ENCODE measurements at regions not wholly inside any gene's neighbourhood (a gene's known extent, or its start where the extent isn't known, plus 50 kb on each side); places are given as distances from the start of the nearest gene placed in this dataset.
"Not testable (repeated sequence)": the region's sequence is repeated elsewhere in the genome, so short reads cannot be mapped to it uniquely, and the experiment has no call there.

GRCh38 chr3:21962456-21962855, 211.4 kb upstream of the ZNF385D start:
- H3K9ac ChIP-seq (ENCODE audit: insufficient read depth, low read depth, low read length): no peak overlapping the region
- H3K27ac ChIP-seq (ENCODE audit: extremely low read length, insufficient read depth, low read length): no peak overlapping the region
- no peaks in the 10 kb centered on the region for H4K20me1 ChIP-seq (ENCODE audit: insufficient read depth, low read length)
- ChIA-PET POLR2A (no interaction called here), CTCF (ENCODE audit: low intra/inter-chr PET ratio, low total read pairs) (no interaction called here)
- H3K79me2 ChIP-seq (ENCODE audit: insufficient read depth, low read length): no peaks in the 10 kb centered on the region
- no TSS peak for BruUV-seq (replicated peaks)
- H3K9me3 ChIP-seq (ENCODE audit: low read length): no peaks in the 10 kb centered on the region
- in situ Hi-C loops (cut with HindIII; ENCODE audit: extremely low pct_ligation_motif_present, low pct_unique_long_range_greater_than_20kb): no loop called here
- intact Hi-C loops (cut with micrococcal nuclease; ENCODE audit: unreplicated experiment): no loop called here
- no peaks in the 10 kb centered on the region; a peak in 1 of 5 replicates for H3K27me3 ChIP-seq (ENCODE audit: control insufficient read depth in 1 of 2, insufficient read depth in 2 of 2, low read length in 2 of 2)
- TF ChIP-seq MIXL1 (CRISPR knock-in tag; IDR thresholded peaks at IDR 0.05) (no peak), MZF1 (CRISPR knock-in tag; IDR thresholded peaks at IDR 0.05; ENCODE audit: borderline replicate concordance) (no peak), ZNF296 (CRISPR knock-in tag; conservative IDR thresholded peaks at IDR 0.05) (no peak), GMEB1 (CRISPR knock-in tag; IDR thresholded peaks at IDR 0.05; ENCODE audit: borderline replicate concordance) (no peak), ZNF280D (CRISPR knock-in tag; IDR thresholded peaks at IDR 0.05) (no peak), TARDBP (CRISPR knock-in tag; IDR thresholded peaks at IDR 0.05) (no peak), ZNF841 (CRISPR knock-in tag; IDR thresholded peaks at IDR 0.05; ENCODE audit: borderline replicate concordance) (no peak), ATF6 (CRISPR knock-in tag; conservative IDR thresholded peaks at IDR 0.05) (no peak), NFIB (CRISPR knock-in tag; IDR thresholded peaks at IDR 0.05; ENCODE audit: borderline replicate concordance) (no peak), ZNF256 (CRISPR knock-in tag; conservative IDR thresholded peaks at IDR 0.05) (no peak), EHMT2 (IDR thresholded peaks at IDR 0.05; ENCODE audit: borderline replicate concordance, low read depth, low read length) (no peak), IKZF1 (IDR thresholded peaks at IDR 0.05) (no peak), ZNF180 (CRISPR knock-in tag; IDR thresholded peaks at IDR 0.05; ENCODE audit: borderline replicate concordance, low read depth) (no peak), BHLHE40 (IDR thresholded peaks at IDR 0.05; ENCODE audit: low read length) (no peak), ZNF138 (CRISPR knock-in tag; IDR thresholded peaks at IDR 0.05; ENCODE audit: low read depth) (no peak)
- FAIRE-seq (no peak), ATAC-seq (no peak), DNase-seq (ENCODE audit: low spot score) (no peak)
- no peak overlapping the region for H3K4me2 ChIP-seq (ENCODE audit: low read depth, low read length)
- H3K36me3 ChIP-seq (replicated peaks in 1 of 2; ENCODE audit: control insufficient read depth in 1 of 2, insufficient read depth in 2 of 2, low read length in 2 of 2): no peaks in the 10 kb centered on the region
- H2AFZ ChIP-seq (ENCODE audit: low read length): no peak overlapping the region
- H3K4me3 ChIP-seq (replicated peaks in 1 of 3; ENCODE audit: insufficient read depth in 1 of 3, low read depth in 2 of 3, low read length in 3 of 3): no peak overlapping the region
- no peaks in the 10 kb centered on the region for H3K4me1 ChIP-seq (ENCODE audit: insufficient read depth, low read length)
- WGBS (ENCODE audit: low lambda C conversion rate): 0% methylated on average over 1 of the region's 1 CpG

- FAIRE-seq; in situ Hi-C loops (cut with HindIII; ENCODE audit: extremely low pct_ligation_motif_present, low pct_unique_long_range_greater_than_20kb); CTCF ChIA-PET (ENCODE audit: low intra/inter-chr PET ratio, low total read pairs); DNase-seq (ENCODE audit: low spot score); H3K27me3 ChIP-seq (ENCODE audit: control insufficient read depth in 1 of 2, insufficient read depth in 2 of 2, low read length in 2 of 2); H3K36me3 ChIP-seq (replicated peaks in 1 of 2; ENCODE audit: control insufficient read depth in 1 of 2, insufficient read depth in 2 of 2, low read length in 2 of 2); H2AFZ ChIP-seq (ENCODE audit: low read length); H3K4me2 ChIP-seq (ENCODE audit: low read depth, low read length); H4K20me1 ChIP-seq (ENCODE audit: insufficient read depth, low read length); ATAC-seq; POLR2A ChIA-PET; H3K4me3 ChIP-seq (replicated peaks in 1 of 3; ENCODE audit: insufficient read depth in 1 of 3, low read depth in 2 of 3, low read length in 3 of 3); H3K4me1 ChIP-seq (ENCODE audit: insufficient read depth, low read length); intact Hi-C loops (cut with micrococcal nuclease; ENCODE audit: unreplicated experiment); H3K9ac ChIP-seq (ENCODE audit: insufficient read depth, low read depth, low read length); H3K27ac ChIP-seq (ENCODE audit: extremely low read length, insufficient read depth, low read length); BruUV-seq (replicated peaks); H3K79me2 ChIP-seq (ENCODE audit: insufficient read depth, low read length); H3K9me3 ChIP-seq (ENCODE audit: low read length): not testable (repeated sequence)
- 13% methylated on average over 8 of the region's 8 CpGs for WGBS (ENCODE audit: low lambda C conversion rate)
These were observed 215.4 kb upstream of the ZNF385D start for GRCh38 chr3:21966457-21966856.

Data from HepG2 (cell line).